GM13977 (cell line): ENCODE measurements at regions not wholly inside any gene's neighbourhood (a gene's known extent, or its start where the extent isn't known, plus 50 kb on each side); places are given as distances from the start of the nearest gene placed in this dataset.
"Not testable (repeated sequence)": the region's sequence is repeated elsewhere in the genome, so short reads cannot be mapped to it uniquely, and the experiment has no call there.

Experiments used
- DNase-seq: peaks from one replicate; pipeline ENCODE4 v3.0.0; 2012; ENCODE audit warnings: low spot score
- in situ Hi-C: fragments of 300-500 bp; cut with MboI; formaldehyde crosslinking; loops from one replicate; pipeline ENCODE4 v1.12.0; 2022; ENCODE audit warnings: low sequenced_read_pairs, low pct_unique_long_range_greater_than_20kb, mixed read lengths, inconsistent platforms; ENCODE audit not compliant: unreplicated experiment
- TF ChIP-seq, protein P1 (sequence below): IDR thresholded peaks from 2 replicates; pipeline ENCODE4 v1.5.1; 2012; ENCODE audit warnings: mild to moderate bottlenecking, control low read depth; ENCODE audit not compliant: insufficient read depth; ENCODE audit errors: extremely low read depth, missing control alignments

GRCh38 chr9:89945133-89945532, 340.3 kb downstream of the GADD45G start:
- no peak for DNase-seq
- in situ Hi-C loops: no loop called here
- TF ChIP-seq, protein P1, sequence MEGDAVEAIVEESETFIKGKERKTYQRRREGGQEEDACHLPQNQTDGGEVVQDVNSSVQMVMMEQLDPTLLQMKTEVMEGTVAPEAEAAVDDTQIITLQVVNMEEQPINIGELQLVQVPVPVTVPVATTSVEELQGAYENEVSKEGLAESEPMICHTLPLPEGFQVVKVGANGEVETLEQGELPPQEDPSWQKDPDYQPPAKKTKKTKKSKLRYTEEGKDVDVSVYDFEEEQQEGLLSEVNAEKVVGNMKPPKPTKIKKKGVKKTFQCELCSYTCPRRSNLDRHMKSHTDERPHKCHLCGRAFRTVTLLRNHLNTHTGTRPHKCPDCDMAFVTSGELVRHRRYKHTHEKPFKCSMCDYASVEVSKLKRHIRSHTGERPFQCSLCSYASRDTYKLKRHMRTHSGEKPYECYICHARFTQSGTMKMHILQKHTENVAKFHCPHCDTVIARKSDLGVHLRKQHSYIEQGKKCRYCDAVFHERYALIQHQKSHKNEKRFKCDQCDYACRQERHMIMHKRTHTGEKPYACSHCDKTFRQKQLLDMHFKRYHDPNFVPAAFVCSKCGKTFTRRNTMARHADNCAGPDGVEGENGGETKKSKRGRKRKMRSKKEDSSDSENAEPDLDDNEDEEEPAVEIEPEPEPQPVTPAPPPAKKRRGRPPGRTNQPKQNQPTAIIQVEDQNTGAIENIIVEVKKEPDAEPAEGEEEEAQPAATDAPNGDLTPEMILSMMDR: peak; percentile 8

DNA sequence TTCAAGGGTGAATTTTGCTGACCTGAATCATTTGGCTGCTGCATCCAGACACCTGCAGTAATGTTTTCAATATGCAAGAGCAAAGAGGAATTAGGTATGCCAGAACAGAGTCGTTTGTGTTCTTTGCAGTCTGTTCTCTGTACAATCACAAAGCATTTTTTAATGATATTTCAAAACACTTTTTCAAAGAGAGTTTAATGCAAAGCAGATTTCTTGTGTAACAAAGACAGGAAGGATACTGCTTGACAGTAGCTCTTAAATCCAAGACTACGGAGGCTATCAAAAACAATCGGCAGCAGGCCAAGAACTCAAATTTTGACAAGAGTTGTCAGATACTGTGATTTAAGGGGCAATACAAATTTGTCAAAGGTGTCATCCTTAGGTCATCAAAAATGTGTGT, 341.9 kb downstream of the GADD45G start:
- no peak for DNase-seq
- in situ Hi-C loops: no loop called here
- TF ChIP-seq, protein P1: no peak

GRCh38 chr9:89949111-89949510, 344.3 kb downstream of the GADD45G start:
- TF ChIP-seq, protein P1: no peak
- in situ Hi-C loops: no loop called here
- no peak for DNase-seq

- no peak for DNase-seq
- in situ Hi-C loops: no loop called here
- TF ChIP-seq, protein P1: no peak
These were observed 346.9 kb downstream of the GADD45G start for GRCh38 chr9:89951675-89952074.

DNA sequence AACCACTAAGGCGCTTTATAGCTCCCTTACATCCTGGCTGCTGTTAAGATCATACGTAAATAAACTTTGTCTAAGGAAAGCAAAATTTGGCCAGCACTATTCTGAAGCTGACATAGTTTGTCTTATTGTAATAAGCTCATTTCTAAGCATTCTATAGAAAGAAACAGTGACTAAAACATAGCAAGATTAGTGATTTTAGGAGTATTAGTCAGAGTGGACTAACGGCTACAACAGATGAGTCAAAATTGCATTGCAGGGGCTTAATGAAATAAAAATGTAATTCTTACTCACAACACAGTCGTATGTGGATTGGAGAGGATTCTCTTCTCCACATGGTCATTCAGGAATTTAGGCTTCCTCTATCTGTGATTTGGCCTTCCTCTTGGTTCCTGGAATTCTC, 347.6 kb downstream of the GADD45G start:
- TF ChIP-seq, protein P1: no peak
- peak; percentile 42 for DNase-seq
- in situ Hi-C loops: no loop called here

- in situ Hi-C loops, DNase-seq: not testable (repeated sequence)
These were observed 348.5 kb downstream of the GADD45G start for GRCh38 chr9:89953263-89953662.

DNA sequence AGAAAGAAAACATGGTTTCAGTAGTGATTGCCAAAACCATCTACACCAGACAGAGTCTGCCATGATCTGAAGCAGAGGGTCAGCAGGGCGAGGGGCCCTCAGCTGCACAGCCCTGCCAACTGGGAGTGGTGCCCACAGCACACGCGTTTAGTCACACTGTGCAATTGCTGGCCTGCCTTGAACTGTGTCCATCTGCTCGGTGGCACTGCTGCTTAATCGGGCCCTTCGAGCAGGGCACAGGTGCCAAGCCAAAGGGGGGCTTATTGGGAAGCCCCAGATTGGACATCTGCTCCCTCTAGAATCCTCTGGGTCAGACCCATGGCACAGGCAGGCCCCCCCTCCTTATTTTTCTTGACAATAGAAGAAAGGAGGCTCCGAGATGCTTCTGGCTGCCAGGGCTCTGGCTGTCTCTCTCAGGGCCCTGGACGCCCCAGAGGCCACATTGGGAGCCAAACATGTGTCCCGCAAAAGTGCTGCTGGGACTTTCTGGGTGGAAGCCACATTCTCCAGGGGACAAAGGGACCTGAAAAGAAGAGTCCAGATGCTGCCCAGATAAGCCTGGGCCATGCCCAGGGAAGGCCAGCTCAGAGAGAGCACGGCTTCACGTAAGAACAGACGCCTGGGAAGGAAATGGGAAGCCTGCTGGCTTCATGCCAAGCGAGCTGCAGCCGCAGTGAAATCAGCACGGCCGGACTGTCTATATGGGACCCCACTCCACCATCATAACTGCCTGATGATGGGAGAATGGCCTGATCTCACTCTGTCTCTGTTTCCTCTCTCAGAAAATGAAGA, 349.2 kb downstream of the GADD45G start:
- TF ChIP-seq, protein P1: no peak
- DNase-seq: no peak
- in situ Hi-C loops: no loop called here
